HG02571 (cell line): ENCODE measurements at regions not wholly inside any gene's neighbourhood (a gene's known extent, or its start where the extent isn't known, plus 50 kb on each side); places are given as distances from the start of the nearest gene placed in this dataset.
"Not testable (repeated sequence)": the region's sequence is repeated elsewhere in the genome, so short reads cannot be mapped to it uniquely, and the experiment has no call there.

Experiments used
- ATAC-seq: cut with Tn5 transposase; IDR thresholded peaks from one replicate; pipeline ENCODE4 v1.9.1; 2021; ENCODE audit warnings: mild to moderate bottlenecking, moderate library complexity; ENCODE audit not compliant: unreplicated experiment

DNA sequence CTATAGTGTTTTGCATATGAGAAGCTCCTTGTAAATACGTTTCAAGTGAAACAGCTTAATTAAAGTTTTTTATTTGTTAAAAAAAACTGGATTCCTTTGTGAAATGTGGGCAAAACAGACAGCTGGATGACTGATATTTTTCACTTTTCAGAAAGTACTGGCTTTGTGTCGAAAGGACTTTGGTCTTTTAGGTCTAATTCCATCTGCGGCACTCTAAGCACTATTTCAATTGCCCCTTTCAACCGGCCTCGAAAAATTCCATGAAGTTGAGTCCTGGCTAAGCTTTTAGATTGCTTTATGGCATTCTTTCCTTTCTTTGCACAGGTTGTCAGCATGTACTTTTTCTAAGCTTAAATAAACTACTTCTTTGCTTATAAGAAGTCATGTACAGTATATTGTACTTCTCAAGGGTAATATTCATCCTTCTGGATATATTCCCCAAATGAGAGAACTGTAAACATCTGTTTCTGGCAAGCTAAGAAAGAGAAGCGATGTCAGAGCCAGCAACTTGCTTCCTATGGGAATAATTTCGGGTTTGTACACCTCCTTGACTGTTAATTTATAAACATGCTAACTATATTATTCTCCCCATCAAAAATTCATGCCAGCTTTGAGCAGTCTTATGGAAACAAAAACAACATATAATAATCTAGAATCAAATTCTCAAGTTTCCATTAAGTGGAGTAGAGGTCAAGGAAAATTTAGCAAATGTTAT is 611.3 kb downstream of the ETNK1 start:
- ATAC-seq = no peak

- no peak for ATAC-seq
Observed at GRCh38 chr12:23236811-23237210, 611.8 kb downstream of the ETNK1 start.

DNA sequence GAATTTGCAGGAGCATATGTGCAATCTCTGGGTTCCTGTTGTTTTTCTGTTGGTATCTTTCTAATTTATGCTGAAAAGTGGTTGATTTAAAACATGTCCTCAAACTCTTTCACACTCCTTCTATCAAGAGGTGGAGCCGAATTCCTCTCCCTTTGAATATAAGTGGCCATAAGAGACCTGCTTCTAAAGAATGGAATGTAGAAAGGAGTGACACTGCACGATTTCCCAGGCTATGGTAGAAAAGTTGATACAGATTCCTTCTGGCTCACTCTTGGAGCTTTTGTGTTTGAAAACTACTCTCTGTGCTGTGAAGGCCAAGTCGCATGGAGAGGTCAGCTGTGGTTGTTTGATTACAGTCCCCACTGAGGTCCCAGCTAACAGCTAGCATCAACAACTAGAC is 613.2 kb downstream of the ETNK1 start:
- no peak for ATAC-seq

DNA sequence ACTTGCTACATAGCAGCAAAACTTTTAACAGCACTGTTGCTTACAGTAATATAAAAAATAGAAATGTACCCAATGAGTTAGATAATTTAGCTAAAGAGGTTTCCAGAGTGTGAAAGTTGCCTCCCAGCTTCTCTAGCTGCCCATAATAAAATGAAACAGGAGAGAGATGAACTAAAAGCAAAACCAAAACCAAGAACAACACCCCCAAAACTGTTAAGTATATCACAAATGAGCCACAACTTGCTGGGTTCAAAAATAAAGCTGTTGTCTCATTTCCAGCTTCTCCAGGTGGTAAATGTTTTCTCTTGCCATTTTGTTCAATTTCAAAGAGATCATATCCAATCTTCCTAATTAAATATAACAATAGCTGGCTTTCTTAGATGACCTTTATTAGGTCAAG is 614.0 kb downstream of the ETNK1 start:
- no peak for ATAC-seq

DNA sequence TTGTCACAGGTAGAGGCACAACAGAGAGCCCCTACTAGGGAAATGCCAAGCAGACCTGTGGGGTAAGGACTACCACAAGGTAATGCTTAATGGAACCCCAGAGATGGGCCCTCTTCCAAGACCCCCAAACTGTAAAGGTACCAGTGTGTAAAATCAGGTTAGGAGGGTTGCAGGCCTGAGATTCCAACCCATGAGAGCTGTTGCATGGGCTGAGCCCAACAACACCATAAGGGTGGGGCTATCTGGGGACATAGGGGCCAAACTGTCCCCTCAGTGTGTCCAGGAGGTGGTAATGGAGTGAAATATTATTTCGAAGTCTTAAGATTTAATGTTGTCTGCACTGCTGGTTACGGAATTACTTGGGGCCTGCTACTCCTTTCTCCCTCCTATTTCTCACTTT is 620.2 kb downstream of the ETNK1 start:
- no peak for ATAC-seq

GRCh38 chr12:23253191-23253590 is 628.2 kb downstream of the ETNK1 start:
- no peak for ATAC-seq

GRCh38 chr12:23253910-23254309 is 628.9 kb downstream of the ETNK1 start:
- ATAC-seq = not testable (repeated sequence)

- no peak for ATAC-seq
Observed at GRCh38 chr12:23259558-23259957, 634.6 kb downstream of the ETNK1 start.

- ATAC-seq = no peak
Observed at GRCh38 chr12:23262670-23263069, 637.7 kb downstream of the ETNK1 start.

GRCh38 chr12:23277831-23278230 is 652.9 kb downstream of the ETNK1 start:
- ATAC-seq = no peak

DNA sequence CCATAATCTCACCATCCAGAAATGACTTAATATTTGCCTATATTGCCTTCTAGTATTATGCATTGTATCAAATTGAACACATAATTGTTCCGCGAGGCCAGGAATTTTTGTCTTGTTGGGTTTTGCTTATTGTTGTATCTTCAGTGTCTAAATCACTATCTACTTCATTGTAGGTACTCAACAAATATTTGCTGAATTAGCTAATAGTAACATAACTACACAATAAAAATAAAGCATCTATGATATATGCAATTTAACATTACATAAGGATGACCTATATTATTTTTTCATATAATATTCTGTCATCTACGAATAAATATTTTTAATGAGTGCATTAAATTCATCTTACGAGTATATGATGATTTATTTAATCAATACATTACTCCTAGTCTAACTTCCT is 656.3 kb downstream of the ETNK1 start:
- ATAC-seq = no peak

GRCh38 chr12:23282701-23283100 is 657.7 kb downstream of the ETNK1 start:
- ATAC-seq = no peak

GRCh38 chr12:23285764-23286530 is 661.0 kb downstream of the ETNK1 start:
- not testable (repeated sequence) for ATAC-seq

DNA sequence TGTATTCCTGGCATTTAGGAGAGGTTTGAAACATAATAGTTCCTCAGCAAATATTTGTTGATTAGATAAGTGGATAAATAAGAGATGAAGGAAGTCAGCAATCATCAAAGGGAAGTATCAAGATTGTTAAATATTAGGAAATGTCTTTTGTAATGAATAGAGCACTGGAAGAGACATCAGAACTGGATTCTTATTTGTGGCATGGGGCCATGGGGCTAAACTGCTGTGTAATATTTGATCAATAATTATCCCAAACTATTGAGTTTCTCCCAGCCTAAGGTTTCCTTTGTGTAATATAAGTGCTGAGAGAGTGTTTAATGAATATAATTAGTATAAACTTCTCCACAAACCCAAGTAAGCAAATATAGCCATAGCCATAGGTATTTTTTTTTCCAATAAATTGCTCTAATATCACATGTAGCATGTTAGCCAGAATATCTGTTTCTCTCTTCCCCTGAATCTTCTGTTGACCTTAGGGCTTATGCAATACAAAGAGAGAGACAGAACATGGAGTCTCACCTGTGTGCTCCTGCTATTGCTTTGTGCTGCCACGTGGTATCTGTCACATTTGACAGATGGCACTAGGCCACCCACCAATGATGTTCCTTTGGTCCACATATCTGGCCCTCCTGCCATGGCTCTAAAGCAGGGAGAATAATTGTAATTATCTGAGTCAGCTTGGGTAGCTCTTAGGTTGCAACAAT is 658.7 kb downstream of the SOX5 start:
- ATAC-seq = no peak

DNA sequence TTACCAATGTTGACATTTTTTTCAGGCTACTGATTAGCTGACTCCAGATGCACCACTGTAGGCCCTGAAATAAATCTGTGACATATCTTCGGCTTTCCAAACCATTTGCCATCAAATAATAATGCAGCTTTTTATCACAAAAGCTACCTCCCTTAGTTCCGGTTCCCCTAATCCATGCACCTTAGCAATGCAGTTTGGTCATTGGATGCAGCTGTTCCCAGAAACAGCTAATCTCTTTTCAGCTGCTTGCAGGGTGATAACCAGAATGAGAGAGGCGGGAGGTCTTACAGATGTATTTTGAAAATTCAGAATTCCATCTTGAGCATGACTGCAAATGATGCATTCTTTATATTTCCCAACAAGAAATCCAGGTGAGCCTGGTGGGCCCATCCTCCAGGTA is 646.2 kb downstream of the SOX5 start:
- no peak for ATAC-seq

- ATAC-seq = no peak
Observed at GRCh38 chr12:23303821-23304220, 645.6 kb downstream of the SOX5 start.

DNA sequence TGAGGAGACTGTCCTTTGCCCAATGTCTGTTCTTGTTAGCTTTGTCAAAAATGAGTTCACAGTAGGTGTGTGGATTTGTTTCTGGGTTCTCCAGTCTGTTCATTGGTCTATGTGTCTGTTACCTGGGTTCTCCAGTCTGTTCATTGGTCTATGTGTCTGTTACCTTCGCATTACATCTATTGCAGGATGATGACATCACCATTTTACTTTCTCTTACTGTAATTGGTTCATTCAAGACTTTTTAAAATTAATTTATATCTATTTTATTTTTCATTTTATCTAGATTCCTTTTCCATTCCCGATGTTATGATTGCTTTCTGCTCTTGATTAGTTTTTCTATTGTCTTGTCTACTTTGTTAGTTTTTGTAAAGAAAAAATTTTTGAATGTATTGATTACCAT is 615.5 kb downstream of the SOX5 start:
- ATAC-seq = no peak

DNA sequence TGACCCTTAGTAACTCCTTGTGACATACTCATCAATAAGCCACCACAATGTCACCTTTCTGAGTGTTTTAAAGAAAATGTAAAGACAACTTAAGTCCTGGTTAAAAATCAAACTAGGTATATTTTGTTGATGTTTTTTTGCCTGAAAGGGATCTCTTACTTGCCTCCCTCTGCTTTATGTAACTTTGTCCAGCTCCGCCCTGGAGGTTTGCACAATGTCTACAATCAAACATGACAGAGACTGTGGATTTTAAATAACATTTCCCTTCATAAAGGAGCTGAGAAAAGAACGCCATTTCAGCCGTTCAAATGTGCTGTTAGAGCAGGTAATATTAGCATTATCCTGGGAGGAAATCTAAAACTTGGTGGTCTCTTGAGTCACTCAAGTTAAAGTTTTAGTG is 613.9 kb downstream of the SOX5 start:
- no peak for ATAC-seq

DNA sequence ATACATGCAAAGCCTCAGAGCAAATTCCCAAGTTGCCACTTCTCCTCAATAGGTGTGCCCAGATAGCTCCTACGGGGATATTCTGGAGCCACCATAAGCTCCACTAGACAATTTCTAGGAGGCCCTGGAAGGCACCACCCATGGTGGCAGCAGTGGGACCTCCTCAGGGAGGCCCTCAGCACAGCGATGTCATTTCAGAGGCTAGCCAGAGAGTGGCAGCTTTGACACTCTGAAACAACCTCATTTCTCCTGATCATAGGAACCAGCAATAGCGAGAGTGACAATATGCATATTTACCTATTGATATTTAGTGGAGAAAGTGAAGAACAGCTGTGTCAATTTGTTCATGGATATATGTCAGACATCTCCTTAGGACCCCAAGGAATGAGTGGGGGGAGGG is 612.3 kb downstream of the SOX5 start:
- no peak for ATAC-seq

DNA sequence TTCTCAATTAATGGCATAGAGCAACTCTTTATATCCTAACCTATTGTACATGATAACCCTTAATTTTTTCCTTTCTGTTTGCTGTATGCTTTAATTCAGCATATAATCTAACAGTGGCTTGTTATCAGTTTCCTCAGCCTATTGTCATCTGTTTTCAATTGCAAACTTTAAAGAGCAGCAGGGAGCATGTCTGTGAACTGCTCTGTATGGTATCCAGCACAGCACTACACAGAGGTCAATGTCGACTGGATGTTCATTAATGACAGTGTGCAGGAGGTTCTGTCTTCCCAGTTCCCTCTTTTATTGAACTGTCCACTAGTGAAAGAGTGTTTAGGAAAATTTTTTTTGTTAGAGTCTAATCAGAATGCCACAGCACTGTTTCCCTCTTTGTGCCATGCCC is 609.1 kb downstream of the SOX5 start:
- no peak for ATAC-seq

GRCh38 chr12:23342407-23342806 is 607.1 kb downstream of the SOX5 start:
- no peak for ATAC-seq

- no peak for ATAC-seq
Observed at GRCh38 chr12:23349564-23349963, 599.9 kb downstream of the SOX5 start.
